ENCODE measurements at regions not wholly inside any gene's neighbourhood (a gene's known extent, or its start where the extent isn't known, plus 50 kb on each side); places are given as distances from the start of the nearest gene placed in this dataset.

GRCh38 chr7:131012477-131013031 is 278.5 kb upstream of the KLF14 start:
- H3K4me1 Mint-ChIP-seq (ENCODE audit: low read depth), result peaks cover 89% of the 10 kb centered on the region
- ChIA-PET CTCF (interaction anchor here (0.8 to 2.2 kb wide), 4 partner anchors 28 to 116 kb away, joined by 3 to 7 read pairs (median 4); no protein-coding TSS in a partner anchor), POLR2A (interaction anchor here (0.6 to 2.1 kb wide), 11 partner anchors 9 to 127 kb away, joined by 3 to 9 read pairs (median 4); no protein-coding TSS in a partner anchor)
- peaks cover 76% of the 10 kb centered on the region for H3K4me1 ChIP-seq (ENCODE audit: insufficient read depth, low read length)
- peaks cover 28% of the 10 kb centered on the region for H3K36me3 ChIP-seq (ENCODE audit: insufficient read depth, low read length)
- no peaks in the 10 kb centered on the region for H3K9me3 Mint-ChIP-seq
- intact Hi-C loops (cut with DNase I, micrococcal nuclease), result no loop called here
- H3K27ac ChIP-seq (ENCODE audit: low read depth in 1 of 2, low read length in 2 of 2), result peak overlapping the region; percentile 30 to 37
- no peaks in the 10 kb centered on the region for H3K27me3 Mint-ChIP-seq
- H3K27me3 ChIP-seq (ENCODE audit: control insufficient read depth in 1 of 2, insufficient read depth in 2 of 2, low read length in 2 of 2), result no peaks in the 10 kb centered on the region
- no peak for ATAC-seq (ENCODE audit: poor library complexity)
- H3K27ac Mint-ChIP-seq, result peak overlapping the region; percentile 76
- no peak overlapping the region for H3K4me3 ChIP-seq (ENCODE audit: low read length)
- peaks cover 49% of the 10 kb centered on the region for H3K36me3 Mint-ChIP-seq (ENCODE audit: low read depth)
- DNase-seq, result peak in 1 of 14 experiments; percentile 46
- no peaks in the 10 kb centered on the region for H3K9me3 ChIP-seq (ENCODE audit: control insufficient read depth in 1 of 2, insufficient read depth in 1 of 2, low read length in 2 of 2)
- H3K4me3 Mint-ChIP-seq, result peak overlapping the region; percentile 85
- no peak for TF ChIP-seq CTCF (IDR thresholded peaks at IDR 0.05)

- CTCF ChIA-PET, result interaction anchor here (1.2 to 2.2 kb wide), 5 partner anchors 9 to 117 kb away, joined by 3 to 7 read pairs (median 4); no protein-coding TSS in a partner anchor
- Histone ChIP-seq H3K4me3 (ENCODE audit: low read length) (no peak overlapping the region), H3K36me3 (ENCODE audit: insufficient read depth, low read length) (peaks cover 25% of the 10 kb centered on the region), H3K27ac (ENCODE audit: low read depth in 1 of 2, low read length in 2 of 2) (no peak overlapping the region), H3K9me3 (ENCODE audit: control insufficient read depth in 1 of 2, insufficient read depth in 1 of 2, low read length in 2 of 2) (no peaks in the 10 kb centered on the region), H3K27me3 (ENCODE audit: control insufficient read depth in 1 of 2, insufficient read depth in 2 of 2, low read length in 2 of 2) (no peaks in the 10 kb centered on the region), H3K4me1 (ENCODE audit: insufficient read depth, low read length) (peaks cover 77% of the 10 kb centered on the region)
- no peak for TF ChIP-seq CTCF (IDR thresholded peaks at IDR 0.05)
- Mint-ChIP-seq H3K36me3 (ENCODE audit: low read depth) (peaks cover 59% of the 10 kb centered on the region), H3K4me1 (ENCODE audit: low read depth) (peaks cover 91% of the 10 kb centered on the region), H3K27me3 (no peaks in the 10 kb centered on the region), H3K9me3 (no peaks in the 10 kb centered on the region), H3K27ac (peak overlapping the region; percentile 76), H3K4me3 (peak overlapping the region; percentile 76)
- intact Hi-C loops (cut with DNase I, micrococcal nuclease), result no loop called here
- DNase-seq (no peak), ATAC-seq (ENCODE audit: poor library complexity) (no peak)
- POLR2A ChIA-PET, result interaction anchor here (0.8 to 1.1 kb wide), 2 partner anchors 10 to 13 kb away, joined by 3 read pairs; no protein-coding TSS in a partner anchor
These were observed 279.7 kb upstream of the KLF14 start for GRCh38 chr7:131013716-131014115.

DNA sequence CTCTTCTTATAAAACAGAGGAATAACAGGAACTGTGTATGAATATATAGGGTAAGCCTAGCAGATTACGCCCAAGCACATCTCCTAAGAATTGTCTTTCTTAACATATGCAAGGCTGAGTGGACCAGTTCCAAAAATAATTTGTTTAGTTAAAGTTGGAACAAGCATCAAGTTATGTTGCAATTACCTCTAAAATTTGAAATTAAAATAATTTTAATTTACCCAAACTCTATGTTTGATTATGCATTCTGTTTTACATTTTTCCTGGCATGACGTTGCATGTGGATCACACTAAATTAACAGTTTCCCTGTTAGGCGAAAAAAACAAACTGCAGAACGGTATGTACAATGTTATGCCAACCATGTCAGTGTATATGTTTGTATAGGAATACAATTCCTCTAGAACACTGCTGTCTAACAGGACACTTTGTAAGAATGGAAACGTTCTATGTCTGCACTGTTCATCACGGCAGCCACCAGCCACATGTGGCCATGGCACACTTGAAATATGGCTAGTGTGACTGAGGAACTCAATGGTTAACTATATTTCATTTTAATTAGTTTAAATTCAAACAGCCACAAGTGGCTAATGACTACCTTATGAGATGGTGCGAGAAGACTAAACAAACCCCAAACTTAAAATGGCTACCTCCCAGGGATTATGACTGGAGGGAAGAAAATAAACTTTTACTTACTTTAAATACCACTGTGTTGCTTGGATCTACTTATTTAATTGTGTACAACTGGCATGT is 281.1 kb upstream of the KLF14 start:
- peaks cover 74% of the 10 kb centered on the region for H3K4me1 ChIP-seq (ENCODE audit: insufficient read depth, low read length)
- CTCF ChIA-PET, result interaction anchor here (1.2 kb wide), 1 partner anchor 33 kb away, joined by 4 read pairs; no protein-coding TSS in a partner anchor
- H3K36me3 Mint-ChIP-seq (ENCODE audit: low read depth), result peaks cover 67% of the 10 kb centered on the region

More for the DNA sequence above, 281.1 kb upstream of the KLF14 start:
- Mint-ChIP-seq H3K9me3 (no peaks in the 10 kb centered on the region), H3K27ac (peak overlapping the region; percentile 80), H3K27me3 (no peaks in the 10 kb centered on the region), H3K4me1 (ENCODE audit: low read depth) (peaks cover 90% of the 10 kb centered on the region), H3K4me3 (peak overlapping the region; percentile 40)
- intact Hi-C loops (cut with DNase I, micrococcal nuclease), result no loop called here
- no peak for DNase-seq
- no peak for TF ChIP-seq CTCF (IDR thresholded peaks at IDR 0.05)
- POLR2A ChIA-PET, result no interaction called here
- Histone ChIP-seq H3K27ac (ENCODE audit: low read depth in 1 of 2, low read length in 2 of 2) (peak overlapping the region in 1 of 2 donors; percentile 26), H3K9me3 (ENCODE audit: control insufficient read depth in 1 of 2, insufficient read depth in 1 of 2, low read length in 2 of 2) (no peaks in the 10 kb centered on the region), H3K36me3 (ENCODE audit: insufficient read depth, low read length) (peaks cover 28% of the 10 kb centered on the region), H3K4me3 (ENCODE audit: low read length) (no peak overlapping the region), H3K27me3 (ENCODE audit: control insufficient read depth in 1 of 2, insufficient read depth in 2 of 2, low read length in 2 of 2) (no peaks in the 10 kb centered on the region)
- ATAC-seq (ENCODE audit: poor library complexity), result no peak
